Endodermal cell (in vitro differentiated cells): ENCODE measurements at regions not wholly inside any gene's neighbourhood (a gene's known extent, or its start where the extent isn't known, plus 50 kb on each side); places are given as distances from the start of the nearest gene placed in this dataset.

ENCODE experiments used
- DNase-seq: peaks from one replicate; pipeline ENCODE4 v3.0.0-alpha.2; 2017
- H3K27ac ChIP-seq: 2 replicates; pipeline ENCODE4 v1.5.1; 2013; ENCODE audit warnings: mild to moderate bottlenecking, low read depth, low read length, moderate library complexity
- H3K27me3 ChIP-seq: 2 replicates; pipeline ENCODE4 v1.6.1; 2013; ENCODE audit warnings: mild to moderate bottlenecking, low read length, moderate library complexity; ENCODE audit not compliant: insufficient read depth, control insufficient read depth, poor library complexity, severe bottlenecking
- H3K36me3 ChIP-seq: 2 replicates; pipeline ENCODE4 v1.7.0; 2013; ENCODE audit warnings: mild to moderate bottlenecking, low read length, moderate library complexity; ENCODE audit not compliant: control insufficient read depth, insufficient read depth
- H3K4me1 ChIP-seq: one replicate; pipeline ENCODE4 v1.7.0; 2013; ENCODE audit warnings: low read length; ENCODE audit not compliant: control insufficient read depth, insufficient read depth
- H3K4me3 ChIP-seq: 2 replicates; pipeline ENCODE4 v1.5.1; 2013; ENCODE audit warnings: mild to moderate bottlenecking, low read length, moderate library complexity
- H3K9ac ChIP-seq: 2 replicates; pipeline ENCODE4 v1.6.1; 2013; ENCODE audit warnings: mild to moderate bottlenecking, low read length, moderate library complexity; ENCODE audit not compliant: poor library complexity, severe bottlenecking; ENCODE audit errors: extremely low read depth
- H3K9me3 ChIP-seq: 2 replicates; pipeline ENCODE4 v1.6.1; 2013; ENCODE audit warnings: mild to moderate bottlenecking, low read length, moderate library complexity; ENCODE audit not compliant: control insufficient read depth
- H3K27ac Mint-ChIP-seq: 2 replicates; pipeline ENCODE4 v1.8.0; 2020; ENCODE audit warnings: mixed read lengths
- H3K27me3 Mint-ChIP-seq: 2 replicates; pipeline ENCODE4 v1.8.0; 2021; ENCODE audit warnings: mild to moderate bottlenecking, mixed read lengths; ENCODE audit not compliant: insufficient read depth
- H3K36me3 Mint-ChIP-seq: 2 replicates; pipeline ENCODE4 v1.8.0; 2020; ENCODE audit warnings: low read depth, mixed read lengths
- H3K4me1 Mint-ChIP-seq: 2 replicates; pipeline ENCODE4 v1.8.0; 2020; ENCODE audit warnings: mixed read lengths
- H3K4me3 Mint-ChIP-seq: 2 replicates; pipeline ENCODE4 v1.8.0; 2020; ENCODE audit warnings: mild to moderate bottlenecking, moderate library complexity, mixed read lengths
- H3K9me3 Mint-ChIP-seq: 2 replicates; pipeline ENCODE4 v1.8.0; 2020; ENCODE audit warnings: mild to moderate bottlenecking, mixed read lengths
- WGBS, 2 experiments: methylation state at CpG; one replicate each; pipeline versions ENCODE4 v1.1.5 to v1.1.7; 2013; ENCODE audit warnings: missing lambda C conversion rate in 2 of 2, mixed read lengths in 1 of 2; ENCODE audit not compliant: insufficient coverage in 1 of 2, insufficient read length in 1 of 2; 5-methylcytosine and 5-hydroxymethylcytosine counted together
- TF ChIP-seq, protein P1 (sequence below): fragments of 200-600 bp; sonication (generic); conservative IDR thresholded peaks from 2 replicates; pipeline ENCODE4 v1.5.0; 2021; ENCODE audit warnings: antibody characterized with exemption, mild to moderate bottlenecking

- H3K9me3 ChIP-seq = no peaks in the 10 kb centered on the region
- TF ChIP-seq, protein P1, sequence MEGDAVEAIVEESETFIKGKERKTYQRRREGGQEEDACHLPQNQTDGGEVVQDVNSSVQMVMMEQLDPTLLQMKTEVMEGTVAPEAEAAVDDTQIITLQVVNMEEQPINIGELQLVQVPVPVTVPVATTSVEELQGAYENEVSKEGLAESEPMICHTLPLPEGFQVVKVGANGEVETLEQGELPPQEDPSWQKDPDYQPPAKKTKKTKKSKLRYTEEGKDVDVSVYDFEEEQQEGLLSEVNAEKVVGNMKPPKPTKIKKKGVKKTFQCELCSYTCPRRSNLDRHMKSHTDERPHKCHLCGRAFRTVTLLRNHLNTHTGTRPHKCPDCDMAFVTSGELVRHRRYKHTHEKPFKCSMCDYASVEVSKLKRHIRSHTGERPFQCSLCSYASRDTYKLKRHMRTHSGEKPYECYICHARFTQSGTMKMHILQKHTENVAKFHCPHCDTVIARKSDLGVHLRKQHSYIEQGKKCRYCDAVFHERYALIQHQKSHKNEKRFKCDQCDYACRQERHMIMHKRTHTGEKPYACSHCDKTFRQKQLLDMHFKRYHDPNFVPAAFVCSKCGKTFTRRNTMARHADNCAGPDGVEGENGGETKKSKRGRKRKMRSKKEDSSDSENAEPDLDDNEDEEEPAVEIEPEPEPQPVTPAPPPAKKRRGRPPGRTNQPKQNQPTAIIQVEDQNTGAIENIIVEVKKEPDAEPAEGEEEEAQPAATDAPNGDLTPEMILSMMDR = no peak
- peaks cover 12% of the 10 kb centered on the region for H3K4me1 Mint-ChIP-seq
- H3K4me1 ChIP-seq = no peaks in the 10 kb centered on the region
- no peak overlapping the region for H3K4me3 ChIP-seq
- H3K36me3 Mint-ChIP-seq = no peaks in the 10 kb centered on the region
- H3K36me3 ChIP-seq = no peaks in the 10 kb centered on the region
- no peak overlapping the region for H3K4me3 Mint-ChIP-seq
- H3K9ac ChIP-seq = no peak overlapping the region
- H3K27ac Mint-ChIP-seq = no peak overlapping the region
- WGBS, 2 experiments = 71 to 93% methylated on average over 4 to 6 of the region's 6 CpGs
- no peaks in the 10 kb centered on the region for H3K27me3 ChIP-seq
- DNase-seq = no peak
- no peaks in the 10 kb centered on the region for H3K27me3 Mint-ChIP-seq
- no peak overlapping the region for H3K27ac ChIP-seq
- H3K9me3 Mint-ChIP-seq = no peaks in the 10 kb centered on the region
Observed at GRCh38 chr2:167681234-167682015, 566.0 kb downstream of the STK39 start.

- no peaks in the 10 kb centered on the region for H3K36me3 ChIP-seq
- H3K9me3 Mint-ChIP-seq = no peaks in the 10 kb centered on the region
- no peak overlapping the region for H3K4me3 Mint-ChIP-seq
- no peaks in the 10 kb centered on the region for H3K27me3 ChIP-seq
- no peaks in the 10 kb centered on the region for H3K27me3 Mint-ChIP-seq
- H3K9ac ChIP-seq = no peak overlapping the region
- no peak for DNase-seq
- no peak overlapping the region for H3K27ac Mint-ChIP-seq
- no peak overlapping the region for H3K27ac ChIP-seq
- H3K36me3 Mint-ChIP-seq = no peaks in the 10 kb centered on the region
- no peaks in the 10 kb centered on the region for H3K9me3 ChIP-seq
- no peak overlapping the region for H3K4me3 ChIP-seq
- H3K4me1 Mint-ChIP-seq = peaks cover 12% of the 10 kb centered on the region
- TF ChIP-seq, protein P1 = no peak
- no peaks in the 10 kb centered on the region for H3K4me1 ChIP-seq
- 67 to 96% methylated on average over 1 to 3 of the region's 3 CpGs for WGBS, 2 experiments
Observed at GRCh38 chr2:167678158-167678557, 569.2 kb downstream of the STK39 start.

DNA sequence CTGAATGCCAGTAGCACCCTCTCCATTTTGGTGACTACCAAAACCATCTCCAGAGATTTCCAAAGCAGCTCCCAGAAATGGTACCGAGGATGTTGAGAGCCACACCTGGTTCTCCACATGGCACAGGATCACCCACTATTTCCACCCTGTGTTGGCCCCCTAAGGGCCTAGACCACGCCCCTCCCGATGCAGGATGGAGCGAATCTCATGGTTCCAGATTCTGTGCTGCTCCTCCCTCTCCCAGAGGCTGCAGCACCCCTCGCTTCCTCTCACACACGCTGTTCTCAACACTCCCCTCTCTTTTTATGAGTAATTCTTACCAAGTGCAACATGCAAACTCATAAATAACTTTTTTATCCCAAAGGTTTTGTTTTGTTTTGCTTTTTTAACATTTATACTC is 571.5 kb downstream of the STK39 start:
- Mint-ChIP-seq H3K36me3 (no peaks in the 10 kb centered on the region), H3K27ac (no peak overlapping the region), H3K4me3 (no peak overlapping the region), H3K9me3 (no peaks in the 10 kb centered on the region), H3K4me1 (peaks cover 10% of the 10 kb centered on the region), H3K27me3 (no peaks in the 10 kb centered on the region)
- H3K9me3 ChIP-seq = peaks cover 5% of the 10 kb centered on the region
- H3K36me3 ChIP-seq = no peaks in the 10 kb centered on the region
- no peak overlapping the region for H3K27ac ChIP-seq
- H3K4me1 ChIP-seq = no peaks in the 10 kb centered on the region
- no peak overlapping the region for H3K9ac ChIP-seq
- TF ChIP-seq, protein P1 = no peak
- no peak for DNase-seq
- 93 to 95% methylated on average over 3 to 6 of the region's 6 CpGs for WGBS, 2 experiments
- no peaks in the 10 kb centered on the region for H3K27me3 ChIP-seq
- H3K4me3 ChIP-seq = no peak overlapping the region
